Activated CD4-positive, alpha-beta memory T cell treated with anti-CD3 and anti-CD28 coated beads, Interleukin-2, amount 10 ng/mL, durations not matched to agents 7 days and 5 days (primary cell): ENCODE measurements at regions not wholly inside any gene's neighbourhood (a gene's known extent, or its start where the extent isn't known, plus 50 kb on each side); places are given as distances from the start of the nearest gene placed in this dataset.
"Not testable (repeated sequence)": the region's sequence is repeated elsewhere in the genome, so short reads cannot be mapped to it uniquely, and the experiment has no call there.

ENCODE experiments used
- CTCF ChIA-PET: fragments of 350-600 bp; sonication (Branson Sonifier 250); formaldehyde crosslinking; loops from one replicate; lab custom pipeline; 2021; ENCODE audit warnings: antibody characterized with exemption, inconsistent platforms; lab: Charles Lee
- POLR2A ChIA-PET: fragments of 350-600 bp; sonication (Branson Sonifier 250); formaldehyde crosslinking; loops from one replicate; lab custom pipeline; 2021; ENCODE audit warnings: antibody characterized with exemption; lab: Charles Lee
- DNase-seq: peaks from one replicate; pipeline ENCODE4 v3.0.0-alpha.2; 2020
- H3K27ac Mint-ChIP-seq: one replicate; pipeline ENCODE4 v1.8.0; 2021; ENCODE audit warnings: mild to moderate bottlenecking, mixed read lengths
- H3K27me3 Mint-ChIP-seq: one replicate; pipeline ENCODE4 v1.8.0; 2021; ENCODE audit warnings: mixed read lengths
- H3K36me3 Mint-ChIP-seq: one replicate; pipeline ENCODE4 v1.8.0; 2021; ENCODE audit warnings: low read depth, mixed read lengths
- H3K4me1 Mint-ChIP-seq: one replicate; pipeline ENCODE4 v1.8.0; 2021; ENCODE audit warnings: mixed read lengths
- H3K4me3 Mint-ChIP-seq: one replicate; pipeline ENCODE4 v1.8.0; 2021; ENCODE audit warnings: mild to moderate bottlenecking, mixed read lengths
- H3K9me3 Mint-ChIP-seq: one replicate; pipeline ENCODE4 v1.8.0; 2021; ENCODE audit warnings: mixed read lengths

DNA sequence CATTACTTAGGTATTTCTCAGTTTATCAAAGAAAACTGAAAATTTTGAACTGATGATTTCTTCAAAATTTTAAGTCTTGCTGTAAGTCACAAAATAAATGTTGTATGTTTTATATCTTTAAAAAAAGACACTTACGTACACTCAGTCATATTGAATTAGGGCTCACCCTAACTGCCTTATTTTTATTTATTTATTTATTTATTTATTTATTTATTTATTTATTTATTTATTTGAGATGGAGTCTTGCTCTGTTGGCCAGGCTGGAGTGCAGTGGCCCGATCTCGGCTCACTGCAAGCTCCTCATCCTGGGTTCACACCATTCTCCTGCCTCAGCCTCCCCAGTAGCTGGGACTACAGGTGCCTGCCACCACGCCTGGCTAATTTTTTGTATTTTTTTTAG is 881.9 kb downstream of the TTLL7 start:
- DNase-seq, CTCF ChIA-PET, POLR2A ChIA-PET, H3K9me3 Mint-ChIP-seq, H3K4me1 Mint-ChIP-seq, H3K27ac Mint-ChIP-seq, H3K27me3 Mint-ChIP-seq, H3K36me3 Mint-ChIP-seq, H3K4me3 Mint-ChIP-seq: not testable (repeated sequence)

DNA sequence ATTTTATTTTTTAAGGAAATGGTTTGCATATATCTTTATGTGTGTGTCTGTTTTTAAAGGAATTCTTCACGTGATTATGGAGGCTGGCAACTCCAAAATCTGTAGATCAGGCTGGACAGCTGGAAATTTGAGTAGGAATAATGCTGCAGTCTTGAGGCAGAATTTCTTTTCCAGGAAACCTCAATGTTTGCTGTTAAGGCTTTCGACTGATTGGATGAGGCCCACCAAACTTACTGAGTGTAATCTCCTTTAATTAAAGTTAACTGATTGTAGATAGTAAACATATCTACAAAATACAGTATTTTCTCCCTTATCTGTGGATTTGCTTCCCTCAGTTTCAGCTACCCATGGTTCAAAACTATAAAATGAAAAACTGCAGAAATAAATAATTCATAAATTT is 883.1 kb downstream of the TTLL7 start:
- H3K27ac Mint-ChIP-seq = no peak overlapping the region
- ChIA-PET CTCF (no interaction called here), POLR2A (no interaction called here)
- no peak overlapping the region for H3K4me3 Mint-ChIP-seq
- peaks cover 1% of the 10 kb centered on the region for H3K4me1 Mint-ChIP-seq
- no peak for DNase-seq
- H3K9me3 Mint-ChIP-seq = no peaks in the 10 kb centered on the region
- H3K36me3 Mint-ChIP-seq = no peaks in the 10 kb centered on the region
- H3K27me3 Mint-ChIP-seq = no peaks in the 10 kb centered on the region

DNA sequence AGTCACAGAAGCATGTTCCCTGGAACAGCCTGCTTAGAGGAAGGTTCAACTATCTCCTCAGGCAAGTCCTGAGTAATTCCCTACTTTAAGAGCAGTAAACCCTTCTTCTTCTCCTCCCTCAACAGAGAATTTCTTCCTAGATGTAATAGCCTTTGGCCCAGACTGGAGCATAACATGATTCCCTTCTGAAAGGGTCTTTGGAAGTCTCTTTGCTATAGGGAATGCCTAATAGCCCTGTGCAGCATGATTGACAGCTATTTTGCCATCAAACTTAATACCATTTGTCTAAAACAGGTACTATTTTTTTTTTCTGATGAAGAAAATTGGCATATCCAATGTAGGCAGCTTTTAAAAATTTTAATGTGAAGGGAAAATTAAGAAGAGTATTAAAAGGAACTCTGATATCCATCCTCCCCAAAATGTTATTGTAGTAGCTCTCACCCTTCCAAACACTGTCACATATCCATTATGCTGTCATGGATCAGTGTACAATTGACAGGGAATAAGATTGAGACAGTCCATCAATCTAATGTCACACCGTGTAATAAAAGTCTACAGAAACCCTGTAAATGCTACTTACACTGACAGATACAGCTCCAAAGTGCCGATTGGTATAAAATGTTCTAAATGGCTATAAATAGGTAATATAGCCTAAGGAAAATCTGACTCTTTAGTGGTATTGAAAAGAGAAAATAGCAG is 884.6 kb downstream of the TTLL7 start:
- Mint-ChIP-seq H3K27me3 (no peaks in the 10 kb centered on the region), H3K27ac (no peak overlapping the region), H3K9me3 (no peaks in the 10 kb centered on the region), H3K36me3 (no peaks in the 10 kb centered on the region), H3K4me1 (peaks cover 1% of the 10 kb centered on the region), H3K4me3 (no peak overlapping the region)
- CTCF ChIA-PET = no interaction called here
- POLR2A ChIA-PET = no interaction called here
- no peak for DNase-seq

DNA sequence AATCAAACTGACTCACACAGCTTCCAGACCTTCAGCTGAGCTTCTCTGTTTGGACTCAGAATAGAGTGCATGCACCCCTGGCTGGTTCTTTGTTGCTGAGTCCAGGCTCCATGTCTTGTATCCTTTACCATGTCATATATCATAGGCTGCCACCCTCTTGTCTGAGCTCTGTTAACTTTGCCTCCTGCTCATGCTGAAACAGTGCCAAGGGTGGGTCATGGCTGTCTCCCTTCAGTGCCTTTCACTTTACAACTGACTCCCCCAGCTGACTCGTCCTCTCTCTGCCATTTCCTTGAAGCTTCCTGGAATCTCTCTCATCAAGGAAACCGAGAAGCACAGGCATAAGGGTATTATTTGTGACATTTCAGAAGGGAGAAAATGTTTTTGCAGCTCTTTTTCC is 885.3 kb downstream of the TTLL7 start:
- H3K4me1 Mint-ChIP-seq = peaks cover 1% of the 10 kb centered on the region
- DNase-seq = no peak
- no peaks in the 10 kb centered on the region for H3K36me3 Mint-ChIP-seq
- H3K4me3 Mint-ChIP-seq = no peak overlapping the region
- POLR2A ChIA-PET = no interaction called here
- no peaks in the 10 kb centered on the region for H3K9me3 Mint-ChIP-seq
- H3K27me3 Mint-ChIP-seq = no peaks in the 10 kb centered on the region
- CTCF ChIA-PET = no interaction called here
- no peak overlapping the region for H3K27ac Mint-ChIP-seq

DNA sequence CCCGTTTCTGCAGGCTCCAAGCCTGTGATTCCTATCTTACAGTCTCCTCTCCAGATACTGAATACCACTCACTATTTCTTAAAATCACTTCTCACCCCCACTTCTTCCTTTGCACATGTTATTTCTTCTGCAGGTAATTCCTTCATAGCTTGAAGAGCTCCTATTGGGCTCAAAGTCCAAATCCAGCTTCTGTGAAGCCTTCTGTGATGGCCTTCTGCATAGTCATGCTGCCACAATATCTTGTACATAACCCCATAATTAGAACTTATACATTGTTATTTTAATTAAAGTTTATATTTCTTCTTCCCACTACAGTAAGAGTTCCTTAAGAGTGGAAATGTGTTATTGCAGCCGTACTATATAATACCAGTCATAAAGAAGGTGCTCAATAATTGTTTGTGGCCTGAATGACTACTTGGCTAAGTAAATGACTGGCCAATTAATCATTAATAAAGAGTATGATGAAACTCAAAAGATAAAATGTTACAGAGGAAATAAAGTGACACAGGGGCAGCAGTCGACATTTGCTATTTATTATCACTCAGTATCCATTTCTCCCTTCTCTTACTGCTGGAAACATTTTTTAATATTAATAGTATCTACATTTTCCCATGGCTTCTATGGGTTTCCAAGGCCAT is 886.6 kb downstream of the TTLL7 start:
- no peak overlapping the region for H3K4me3 Mint-ChIP-seq
- DNase-seq = no peak
- ChIA-PET POLR2A (no interaction called here), CTCF (no interaction called here)
- H3K4me1 Mint-ChIP-seq = peaks cover 1% of the 10 kb centered on the region
- H3K9me3 Mint-ChIP-seq = no peaks in the 10 kb centered on the region
- H3K36me3 Mint-ChIP-seq = no peaks in the 10 kb centered on the region
- H3K27ac Mint-ChIP-seq = no peak overlapping the region
- no peaks in the 10 kb centered on the region for H3K27me3 Mint-ChIP-seq

DNA sequence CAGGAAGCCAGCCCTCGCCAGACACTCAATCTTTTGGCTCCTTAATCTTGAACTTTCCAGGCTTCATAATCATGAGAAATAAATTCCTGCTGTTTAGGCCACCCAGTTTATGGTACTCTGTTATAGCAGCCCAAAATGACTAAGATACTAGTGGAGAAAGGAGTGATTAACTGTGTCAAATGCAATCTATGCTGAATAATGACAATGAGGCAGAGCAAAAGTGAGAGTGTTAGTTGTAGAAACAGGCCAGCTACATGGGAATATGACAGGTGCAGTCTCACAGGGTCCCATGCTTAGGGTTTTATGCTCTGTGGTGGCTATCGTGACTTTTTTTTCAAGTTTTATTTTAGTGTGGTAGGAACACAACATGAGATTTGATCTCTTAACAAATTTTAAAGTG is 888.8 kb downstream of the TTLL7 start:
- Mint-ChIP-seq H3K27ac (no peak overlapping the region), H3K9me3 (no peaks in the 10 kb centered on the region), H3K4me3 (no peak overlapping the region), H3K4me1 (peaks cover 1% of the 10 kb centered on the region), H3K36me3 (no peaks in the 10 kb centered on the region), H3K27me3 (no peaks in the 10 kb centered on the region)
- ChIA-PET POLR2A (no interaction called here), CTCF (no interaction called here)
- DNase-seq = no peak

DNA sequence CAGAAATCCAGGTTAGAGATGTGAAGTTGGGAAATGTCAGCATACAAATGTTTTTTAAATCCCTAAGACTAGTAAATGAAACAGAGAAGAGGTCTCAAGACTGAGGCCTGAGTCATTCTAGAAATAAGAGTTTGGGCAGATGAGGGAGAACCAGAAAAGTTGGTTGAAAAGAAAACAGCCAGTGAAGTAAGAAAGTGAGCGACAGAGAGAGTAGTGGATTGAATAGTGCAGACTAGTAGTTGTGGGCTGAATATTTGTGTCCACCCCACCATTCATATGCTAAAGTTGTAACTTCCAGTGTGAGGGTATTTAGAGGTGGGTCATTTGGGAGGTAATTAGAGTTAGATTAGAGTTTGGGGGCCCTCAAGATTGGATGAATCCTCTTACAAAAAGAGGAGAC is 889.2 kb downstream of the TTLL7 start:
- Mint-ChIP-seq H3K27ac (no peak overlapping the region), H3K9me3 (no peaks in the 10 kb centered on the region), H3K4me3 (no peak overlapping the region), H3K36me3 (no peaks in the 10 kb centered on the region), H3K27me3 (no peaks in the 10 kb centered on the region), H3K4me1 (peaks cover 1% of the 10 kb centered on the region)
- no peak for DNase-seq
- ChIA-PET CTCF (no interaction called here), POLR2A (no interaction called here)

DNA sequence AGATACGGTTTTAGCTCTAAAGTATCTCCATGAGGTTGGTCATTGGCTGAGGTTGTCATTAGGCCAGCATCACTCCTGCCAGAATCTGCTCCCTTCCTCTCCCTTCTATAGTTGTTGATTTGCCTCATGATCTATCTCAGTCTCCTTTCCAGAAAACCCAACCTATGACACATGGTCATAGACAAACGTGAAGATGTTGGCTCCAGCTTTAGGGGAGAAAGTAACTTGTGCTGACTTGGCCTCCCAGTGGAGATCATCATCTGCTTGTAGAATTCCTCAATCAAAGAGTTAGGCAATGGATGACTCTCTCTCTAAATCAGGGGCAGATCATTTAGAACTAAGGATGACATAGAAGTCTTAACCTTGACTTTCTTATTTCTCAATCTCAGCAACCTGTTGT is 894.4 kb downstream of the TTLL7 start:
- Mint-ChIP-seq H3K27ac (no peak overlapping the region), H3K9me3 (no peaks in the 10 kb centered on the region), H3K4me3 (no peak overlapping the region), H3K36me3 (no peaks in the 10 kb centered on the region), H3K4me1 (no peaks in the 10 kb centered on the region), H3K27me3 (no peaks in the 10 kb centered on the region)
- ChIA-PET CTCF (no interaction called here), POLR2A (no interaction called here)
- DNase-seq = no peak

DNA sequence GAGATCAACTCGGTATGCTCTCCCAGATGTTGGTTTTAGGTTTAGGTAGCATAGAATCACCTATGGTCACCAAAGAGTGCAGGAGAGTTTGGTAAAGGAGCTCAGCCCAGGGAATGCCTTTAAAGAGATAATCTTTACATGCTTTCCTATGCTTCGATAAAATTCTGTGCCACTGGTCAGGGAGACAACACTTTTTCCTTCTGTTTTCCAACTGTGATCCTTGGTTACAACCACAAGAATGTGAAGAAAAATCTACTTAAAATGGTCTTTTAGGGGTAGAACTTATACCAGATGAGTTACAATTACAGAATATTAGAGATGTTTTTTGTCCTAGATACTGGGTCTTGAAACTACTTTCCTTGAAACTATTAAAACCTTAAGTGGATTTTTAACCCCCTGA is 895.6 kb downstream of the TTLL7 start:
- ChIA-PET POLR2A (no interaction called here), CTCF (no interaction called here)
- H3K4me1 Mint-ChIP-seq = no peaks in the 10 kb centered on the region
- no peaks in the 10 kb centered on the region for H3K9me3 Mint-ChIP-seq
- H3K27me3 Mint-ChIP-seq = no peaks in the 10 kb centered on the region
- DNase-seq = no peak
- no peak overlapping the region for H3K4me3 Mint-ChIP-seq
- no peak overlapping the region for H3K27ac Mint-ChIP-seq
- H3K36me3 Mint-ChIP-seq = no peaks in the 10 kb centered on the region

DNA sequence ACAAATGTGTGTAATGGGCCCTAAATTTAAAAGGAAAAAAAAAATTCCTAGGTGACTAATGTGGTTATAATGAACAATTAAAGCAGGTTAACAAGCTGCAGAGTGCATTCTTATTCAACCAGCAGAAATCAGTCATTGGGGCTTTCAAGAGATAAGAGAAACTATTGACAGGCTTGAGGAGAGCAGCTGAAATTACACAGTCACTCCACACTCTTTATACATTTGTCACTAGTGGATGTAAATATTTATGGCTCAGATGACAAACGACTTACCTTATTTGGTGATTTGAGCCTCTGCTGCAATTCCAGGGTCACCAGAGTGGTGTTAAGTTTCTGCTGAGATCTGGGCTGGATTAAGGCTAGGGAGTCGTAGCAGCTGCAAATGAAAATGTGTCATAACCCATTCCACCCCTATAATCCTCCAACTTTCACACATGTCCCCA is 896.3 kb downstream of the TTLL7 start:
- H3K9me3 Mint-ChIP-seq = no peaks in the 10 kb centered on the region
- H3K4me1 Mint-ChIP-seq = no peaks in the 10 kb centered on the region
- POLR2A ChIA-PET = no interaction called here
- no peak for DNase-seq
- no peak overlapping the region for H3K27ac Mint-ChIP-seq
- H3K36me3 Mint-ChIP-seq = no peaks in the 10 kb centered on the region
- H3K27me3 Mint-ChIP-seq = no peaks in the 10 kb centered on the region
- no peak overlapping the region for H3K4me3 Mint-ChIP-seq
- CTCF ChIA-PET = no interaction called here

DNA sequence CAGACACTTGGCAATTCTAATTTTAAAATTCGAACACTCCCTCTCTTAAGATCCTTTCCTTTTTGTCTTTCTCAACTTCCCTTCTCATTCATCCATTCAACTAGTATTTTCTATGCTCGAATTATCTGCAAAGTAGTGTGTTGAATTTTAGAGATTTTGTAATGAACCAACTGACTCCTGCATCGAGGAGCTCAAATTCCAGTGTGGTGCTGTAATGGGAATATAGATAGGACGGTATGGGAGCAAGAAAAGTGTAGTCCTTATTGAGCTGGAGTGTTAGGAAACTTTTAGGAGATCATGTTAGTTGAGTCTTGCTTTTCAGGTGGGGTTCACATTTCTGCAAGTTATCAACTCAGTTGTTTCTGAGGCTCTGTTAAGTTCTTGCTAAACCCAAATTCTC is 897.5 kb downstream of the TTLL7 start:
- no peaks in the 10 kb centered on the region for H3K4me1 Mint-ChIP-seq
- CTCF ChIA-PET = no interaction called here

DNA sequence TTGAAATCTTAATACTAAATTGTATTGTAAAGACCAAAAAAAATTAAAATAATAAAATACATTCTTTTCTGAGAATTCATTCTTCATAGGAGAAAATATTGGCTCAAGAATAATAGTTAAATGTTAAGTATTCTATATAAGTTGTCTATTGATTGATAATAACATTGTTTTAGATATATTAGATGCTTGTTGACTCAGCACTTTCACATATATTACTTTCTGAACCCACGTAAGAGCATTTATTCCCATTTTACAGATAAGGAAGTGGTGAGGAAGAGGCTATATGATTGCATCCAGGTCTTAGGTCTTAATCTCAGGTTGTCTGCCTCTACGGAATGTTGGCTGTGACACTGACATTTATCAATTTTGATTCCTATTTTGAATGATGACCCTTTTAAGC is 898.8 kb downstream of the TTLL7 start:
- Mint-ChIP-seq H3K27ac (no peak overlapping the region), H3K4me1 (no peaks in the 10 kb centered on the region), H3K36me3 (no peaks in the 10 kb centered on the region), H3K9me3 (peaks cover 2% of the 10 kb centered on the region), H3K4me3 (no peak overlapping the region), H3K27me3 (no peaks in the 10 kb centered on the region)
- ChIA-PET CTCF (no interaction called here), POLR2A (no interaction called here)
- DNase-seq = no peak

More for the DNA sequence above, 897.5 kb downstream of the TTLL7 start:
- Mint-ChIP-seq H3K4me3 (no peak overlapping the region), H3K27me3 (no peaks in the 10 kb centered on the region), H3K27ac (no peak overlapping the region), H3K9me3 (no peaks in the 10 kb centered on the region), H3K36me3 (no peaks in the 10 kb centered on the region)
- no peak for DNase-seq
- POLR2A ChIA-PET = no interaction called here

DNA sequence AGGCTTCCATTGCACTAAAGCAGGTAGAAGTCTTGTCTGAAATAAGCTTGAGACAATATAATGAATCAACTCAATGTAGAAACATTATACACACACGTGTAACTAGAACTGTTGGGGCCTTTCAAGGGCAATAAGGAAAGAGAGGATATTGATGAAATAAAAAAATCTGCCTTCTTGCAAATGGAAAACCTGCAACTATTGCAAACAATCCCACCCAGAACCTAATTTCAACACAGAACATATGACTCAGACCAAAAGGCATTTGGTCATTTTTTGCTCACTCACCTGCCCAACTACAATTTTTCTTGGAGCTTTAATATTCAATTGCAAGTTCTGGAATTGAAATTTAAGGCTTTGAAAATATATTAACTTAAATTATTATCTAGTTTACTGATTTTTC is 900.1 kb downstream of the TTLL7 start:
- H3K36me3 Mint-ChIP-seq = no peaks in the 10 kb centered on the region

DNA sequence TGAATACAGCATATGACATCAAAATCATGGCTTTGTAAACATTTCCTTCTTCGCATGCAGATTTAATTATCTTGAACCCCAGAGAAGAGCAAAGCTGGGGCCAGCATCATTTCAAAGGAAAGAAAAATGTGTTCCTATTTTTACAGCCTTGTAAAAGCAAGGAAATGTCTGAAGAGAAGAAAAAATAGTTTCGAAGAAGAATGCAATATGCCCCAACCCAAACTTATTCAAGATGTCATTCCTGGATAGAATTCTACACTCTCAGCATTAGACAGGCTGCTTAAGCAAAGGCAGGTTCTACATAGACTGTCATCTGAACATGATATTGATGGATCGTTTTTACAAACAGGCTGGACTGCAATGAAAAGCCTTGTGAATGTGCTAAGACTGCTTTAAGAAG is 900.8 kb downstream of the TTLL7 start:
- POLR2A ChIA-PET = no interaction called here
- no peaks in the 10 kb centered on the region for H3K4me1 Mint-ChIP-seq
- peaks cover 2% of the 10 kb centered on the region for H3K9me3 Mint-ChIP-seq
- H3K36me3 Mint-ChIP-seq = no peaks in the 10 kb centered on the region
- no peak overlapping the region for H3K27ac Mint-ChIP-seq
- H3K27me3 Mint-ChIP-seq = no peaks in the 10 kb centered on the region
- H3K4me3 Mint-ChIP-seq = no peak overlapping the region
- CTCF ChIA-PET = no interaction called here
- DNase-seq = no peak

More for the DNA sequence above, 900.1 kb downstream of the TTLL7 start:
- ChIA-PET CTCF (no interaction called here), POLR2A (no interaction called here)
- Mint-ChIP-seq H3K4me3 (no peak overlapping the region), H3K4me1 (no peaks in the 10 kb centered on the region), H3K27ac (no peak overlapping the region), H3K9me3 (peaks cover 2% of the 10 kb centered on the region), H3K27me3 (no peaks in the 10 kb centered on the region)
- DNase-seq = no peak
